Left ventricle myocardium superior (tissue), 1 donor: ENCODE measurements at regions not wholly inside any gene's neighbourhood (a gene's known extent, or its start where the extent isn't known, plus 50 kb on each side); places are given as distances from the start of the nearest gene placed in this dataset.

Experiments
- ATAC-seq: fragments of 200-7000 bp; cut with Tn5 transposase; one replicate; pipeline ENCODE4 v1.9.1; 2020; ENCODE audit warnings: mild to moderate bottlenecking, moderate library complexity
- DNase-seq: peaks from one replicate; pipeline ENCODE4 v3.0.0-alpha.2; 2020
- intact Hi-C: fragments of 100-400 bp; cut with micrococcal nuclease; formaldehyde crosslinking; loops from one replicate; pipeline ENCODE4 v1.11.0; 2022
- donor health status: DM: no; HTN: yes; CAD: no; lungs with severe emphysema.

DNA sequence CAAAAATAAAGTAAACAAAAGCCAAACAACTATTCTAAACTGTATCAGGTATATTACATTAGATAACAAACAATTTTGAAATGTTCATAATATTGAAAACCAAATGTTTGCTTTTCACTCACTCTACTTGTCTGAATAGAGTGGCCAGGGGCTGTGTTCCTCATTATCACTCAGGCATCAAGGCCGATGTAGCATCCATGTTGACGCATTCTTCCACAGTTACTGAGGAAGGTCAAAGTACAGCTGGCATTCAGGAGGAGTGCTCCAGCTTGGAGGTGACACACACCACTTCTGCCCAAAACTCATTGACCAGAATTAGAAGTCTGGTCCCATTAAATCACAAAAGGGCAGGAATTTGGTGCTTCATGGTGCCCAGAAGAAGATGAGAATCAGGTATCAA lies 137.6 kb upstream of the MANEA start:
- no peak for DNase-seq
- no peak for ATAC-seq
- intact Hi-C loops = no loop called here

- intact Hi-C loops = no loop called here
- ATAC-seq (no peak), DNase-seq (no peak)
Measured at GRCh38 chr6:95448208-95448607, 129.1 kb upstream of the MANEA start.

- intact Hi-C loops = no loop called here
- ATAC-seq (no peak), DNase-seq (no peak)
Measured at GRCh38 chr6:95469511-95469910, 107.8 kb upstream of the MANEA start.

- intact Hi-C loops = no loop called here
- DNase-seq = no peak
- no peak for ATAC-seq
Measured at GRCh38 chr6:95478941-95479340, 98.4 kb upstream of the MANEA start.

- ATAC-seq = no peak
- DNase-seq = no peak
- intact Hi-C loops = no loop called here
Measured at GRCh38 chr6:95487817-95488216, 89.5 kb upstream of the MANEA start.

GRCh38 chr6:95489185-95489863 lies 88.0 kb upstream of the MANEA start:
- ATAC-seq (no peak), DNase-seq (no peak)
- intact Hi-C loops = no loop called here

- DNase-seq (no peak), ATAC-seq (no peak)
- intact Hi-C loops = no loop called here
Measured at GRCh38 chr6:95496769-95497426, 80.4 kb upstream of the MANEA start.

- intact Hi-C loops = no loop called here
- ATAC-seq (no peak), DNase-seq (no peak)
Measured at GRCh38 chr6:95501032-95501904, 76.1 kb upstream of the MANEA start.

DNA sequence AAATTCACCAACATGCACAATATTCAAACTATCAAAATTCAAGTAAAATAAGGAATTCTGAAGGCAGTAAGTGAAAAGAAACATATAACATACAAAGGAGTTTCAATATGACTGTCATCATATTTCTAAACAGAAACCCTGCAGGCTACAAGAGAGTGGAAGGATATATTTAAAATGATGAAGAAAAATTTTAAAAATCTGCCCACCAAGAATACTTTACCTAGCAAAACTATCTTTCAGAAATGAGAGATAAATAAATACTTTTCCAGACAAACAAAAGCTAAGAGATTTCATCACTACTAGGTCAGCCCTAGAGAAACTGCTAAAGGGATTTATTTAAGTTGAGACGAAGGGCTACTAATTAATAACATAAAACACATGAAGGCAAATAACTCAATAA lies 73.8 kb upstream of the MANEA start:
- ATAC-seq (no peak), DNase-seq (no peak)
- intact Hi-C loops = no loop called here

- intact Hi-C loops = no loop called here
- ATAC-seq (no peak), DNase-seq (no peak)
Measured at GRCh38 chr6:95511404-95511803, 65.9 kb upstream of the MANEA start.

DNA sequence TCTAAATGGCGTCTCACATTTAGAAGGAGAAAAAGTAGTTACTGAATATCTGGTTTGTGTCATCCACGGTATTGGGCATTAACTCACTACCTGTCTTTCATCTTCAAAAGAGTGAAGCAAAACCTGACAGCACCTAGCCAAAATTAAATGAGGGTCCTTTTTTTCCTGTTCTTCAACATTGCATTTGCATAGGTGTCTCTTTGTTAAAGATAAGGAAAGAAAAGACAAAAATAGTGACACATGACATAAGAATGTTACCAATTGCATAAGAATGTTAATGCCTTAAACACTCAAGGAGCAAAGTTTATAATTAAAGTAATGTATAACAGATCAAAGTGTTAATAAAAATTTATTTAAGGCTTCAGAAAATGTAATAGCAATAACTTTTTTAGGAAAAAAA lies 61.4 kb upstream of the MANEA start:
- ATAC-seq (no peak), DNase-seq (no peak)
- intact Hi-C loops = no loop called here

- ATAC-seq (no peak), DNase-seq (no peak)
- intact Hi-C loops = no loop called here
Measured at GRCh38 chr6:95517004-95517403, 60.3 kb upstream of the MANEA start.

DNA sequence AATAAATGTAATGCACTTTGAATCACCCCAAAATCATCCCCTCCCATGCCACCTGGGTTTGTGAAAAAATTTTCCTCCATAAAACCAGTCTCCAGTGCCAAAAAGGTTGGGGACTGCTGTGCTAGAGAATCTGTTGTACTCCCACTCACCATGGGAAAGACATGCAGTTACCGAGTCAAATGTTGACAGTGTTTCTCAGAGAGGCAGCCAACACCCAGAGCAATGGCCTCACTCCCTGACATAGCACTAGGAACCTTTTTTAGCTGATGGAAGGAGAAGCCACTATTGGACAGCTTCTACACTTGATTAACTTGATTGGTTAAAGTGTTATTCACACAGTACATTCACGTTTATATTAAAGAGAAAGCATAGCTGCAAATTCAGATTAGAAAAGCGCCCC lies 59.8 kb upstream of the MANEA start:
- DNase-seq (no peak), ATAC-seq (no peak)
- intact Hi-C loops = no loop called here

- no peak for DNase-seq
- ATAC-seq = no peak
- intact Hi-C loops = no loop called here
Measured at GRCh38 chr6:95518630-95519227, 58.6 kb upstream of the MANEA start.

GRCh38 chr6:95519228-95520037 lies 57.9 kb upstream of the MANEA start:
- ATAC-seq (no peak), DNase-seq (no peak)
- intact Hi-C loops = no loop called here

DNA sequence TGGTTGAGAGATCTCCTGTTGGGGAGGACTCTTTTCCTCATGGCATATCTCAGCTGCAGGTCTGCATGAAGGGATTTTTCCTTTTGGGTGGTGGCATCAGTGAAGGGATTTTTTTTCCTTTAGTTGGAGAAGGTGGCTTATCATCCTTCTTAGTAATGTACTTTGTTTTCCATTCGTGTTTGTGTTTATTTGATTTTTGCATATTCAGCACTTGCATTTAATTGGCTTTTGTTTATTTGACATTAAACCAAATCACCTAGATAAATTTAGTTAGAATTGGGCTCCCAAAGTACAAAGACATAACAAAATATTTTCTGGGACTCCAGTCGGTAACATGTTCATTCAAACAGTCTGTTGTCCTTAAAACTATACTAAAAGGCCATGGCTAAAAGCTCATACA lies 56.2 kb upstream of the MANEA start:
- ATAC-seq = no peak
- no peak for DNase-seq
- intact Hi-C loops = no loop called here
